DOHH2 (cell line): ENCODE measurements at regions not wholly inside any gene's neighbourhood (a gene's known extent, or its start where the extent isn't known, plus 50 kb on each side); places are given as distances from the start of the nearest gene placed in this dataset.

Experiments used
- CTCF ChIP-seq: fragments of 200-600 bp; sonication (generic); IDR thresholded peaks from one replicate; pipeline ENCODE4 v1.5.1; 2014; ENCODE audit warnings: antibody characterized with exemption, mild to moderate bottlenecking, low read depth, low read length; ENCODE audit not compliant: poor library complexity, severe bottlenecking
- EZH2phosphoT487 ChIP-seq: fragments of 200-600 bp; sonication (generic); IDR thresholded peaks from 2 replicates; pipeline ENCODE4 v1.6.1; 2017; ENCODE audit warnings: borderline replicate concordance, mild to moderate bottlenecking, antibody characterized with exemption, low read length, moderate library complexity, mixed read lengths

- TF ChIP-seq CTCF (no peak), EZH2phosphoT487 (no peak)
These were observed 117.6 kb upstream of the ZNF678 start for GRCh38 chr1:227445746-227446145.
